GM18505 (cell line): ENCODE measurements at regions not wholly inside any gene's neighbourhood (a gene's known extent, or its start where the extent isn't known, plus 50 kb on each side); places are given as distances from the start of the nearest gene placed in this dataset.

Experiments used
- ATAC-seq: cut with Tn5 transposase; IDR thresholded peaks from one replicate; pipeline ENCODE4 v1.9.1; 2021; ENCODE audit not compliant: unreplicated experiment
- POLR2A ChIP-seq: IDR thresholded peaks from 4 replicates; pipeline ENCODE4 v1.6.1; 2011; ENCODE audit warnings: borderline replicate concordance; ENCODE audit not compliant: insufficient read depth, insufficient read length; ENCODE audit errors: extremely low read depth

DNA sequence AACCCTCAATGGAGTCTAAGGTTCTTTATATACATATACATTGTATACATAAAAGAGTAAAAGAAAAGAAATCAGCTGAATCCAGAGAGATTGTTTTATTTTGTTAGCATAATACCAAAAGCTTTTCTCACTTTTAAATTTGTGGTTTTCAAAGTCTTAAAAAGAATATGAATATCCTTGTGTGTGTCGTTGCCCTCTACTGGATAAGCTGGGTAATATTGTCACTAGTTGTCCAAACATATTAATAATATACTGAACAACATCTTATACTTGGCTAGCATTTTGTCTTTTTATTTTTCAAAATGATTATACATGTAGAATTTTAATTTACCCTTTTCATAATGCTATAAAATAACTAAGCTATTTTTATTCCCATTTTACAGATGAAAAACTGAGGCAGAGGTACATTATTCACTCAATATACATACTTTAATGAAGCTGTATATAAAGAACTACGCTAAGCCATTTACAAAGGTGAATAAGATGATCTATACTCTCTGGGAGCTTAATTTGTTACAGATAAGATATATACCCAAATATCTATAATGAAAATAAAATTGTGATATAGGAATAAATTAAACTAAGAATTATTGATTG lies 531.7 kb downstream of the TFAP2B start:
- no peak for ATAC-seq
- TF ChIP-seq POLR2A: no peak

- TF ChIP-seq POLR2A: no peak
- no peak for ATAC-seq
Observed at GRCh38 chr6:51352506-51353029, 533.9 kb downstream of the TFAP2B start.

DNA sequence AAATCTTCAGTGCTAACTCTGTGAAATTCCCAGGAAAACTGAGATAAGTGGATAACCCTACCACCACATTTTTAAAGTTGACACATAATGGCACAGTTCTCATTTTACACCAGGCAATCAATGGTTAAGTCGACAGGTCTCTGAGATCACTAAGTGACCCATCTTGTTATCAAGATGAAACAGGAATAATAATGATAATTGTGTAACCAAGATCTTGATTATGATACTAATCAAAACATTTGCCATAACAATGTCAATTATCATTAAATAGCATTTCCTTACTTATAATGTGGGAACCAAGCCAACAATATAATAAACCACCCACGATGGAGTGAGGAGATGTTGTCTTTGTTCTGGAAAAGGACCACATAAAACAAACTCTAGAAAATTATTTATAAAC lies 541.6 kb downstream of the TFAP2B start:
- no peak for TF ChIP-seq POLR2A
- ATAC-seq: no peak

DNA sequence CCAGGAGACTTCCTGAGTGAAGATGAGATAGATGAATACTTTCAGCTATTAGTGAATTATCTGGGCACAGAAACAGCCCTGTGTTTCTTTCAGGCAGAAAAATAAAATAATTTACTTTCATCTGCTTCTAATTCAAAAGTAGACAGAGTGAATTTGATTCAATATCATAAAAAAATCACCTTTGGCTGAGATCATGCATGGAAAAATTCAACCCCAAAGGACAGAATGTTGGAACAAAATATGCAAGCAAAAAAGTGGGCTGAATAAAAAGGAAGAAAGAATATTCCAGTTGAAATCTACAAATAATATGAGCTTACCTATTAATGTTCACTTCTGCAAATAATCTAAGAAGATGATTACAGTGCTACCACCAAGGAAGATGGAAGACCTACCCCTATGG lies 546.9 kb downstream of the TFAP2B start:
- ATAC-seq: no peak
- TF ChIP-seq POLR2A: no peak

DNA sequence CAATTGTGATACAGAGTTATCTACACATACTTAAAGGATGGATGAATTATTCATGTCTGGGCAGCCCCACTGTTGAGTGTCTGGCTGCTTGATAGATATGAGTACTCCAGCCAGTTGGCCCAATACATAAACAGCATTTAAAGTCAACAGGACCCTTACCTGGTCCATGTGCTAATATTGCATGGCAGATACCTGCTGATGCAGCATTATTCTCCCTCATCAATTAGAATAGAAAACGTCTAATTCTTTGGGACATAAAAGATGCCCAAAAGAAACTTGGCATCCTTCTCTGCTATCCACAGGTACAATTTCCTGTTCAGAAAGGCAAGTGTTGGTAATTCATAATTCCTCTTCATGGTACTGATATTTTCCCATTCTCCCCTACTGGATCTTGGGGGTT lies 550.8 kb downstream of the TFAP2B start:
- no peak for TF ChIP-seq POLR2A
- no peak for ATAC-seq

DNA sequence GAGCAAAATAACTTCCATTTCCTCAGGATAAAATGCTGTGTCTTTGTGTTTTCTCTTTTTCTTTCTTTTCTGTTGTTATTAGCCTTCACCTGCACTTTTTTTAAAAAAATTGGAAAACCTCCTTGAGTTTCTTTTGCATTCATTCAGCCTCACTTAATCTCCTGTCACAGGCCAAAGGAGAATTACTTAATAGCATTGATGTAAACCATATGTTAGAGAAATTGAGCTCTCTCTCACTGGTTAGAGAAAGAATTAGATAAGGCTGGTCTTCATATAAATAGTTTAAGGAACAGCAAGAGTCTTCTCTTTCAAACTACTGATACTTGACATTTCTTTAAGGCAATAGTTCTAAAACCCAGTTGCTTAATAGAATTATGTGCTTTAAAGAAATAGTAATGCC lies 564.2 kb downstream of the TFAP2B start:
- ATAC-seq: no peak
- no peak for TF ChIP-seq POLR2A

- TF ChIP-seq POLR2A: no peak
- ATAC-seq: no peak
Observed at GRCh38 chr6:51384736-51385135, 566.1 kb downstream of the TFAP2B start.

- TF ChIP-seq POLR2A: no peak
- ATAC-seq: no peak
Observed at GRCh38 chr6:51386347-51386836, 567.7 kb downstream of the TFAP2B start.

DNA sequence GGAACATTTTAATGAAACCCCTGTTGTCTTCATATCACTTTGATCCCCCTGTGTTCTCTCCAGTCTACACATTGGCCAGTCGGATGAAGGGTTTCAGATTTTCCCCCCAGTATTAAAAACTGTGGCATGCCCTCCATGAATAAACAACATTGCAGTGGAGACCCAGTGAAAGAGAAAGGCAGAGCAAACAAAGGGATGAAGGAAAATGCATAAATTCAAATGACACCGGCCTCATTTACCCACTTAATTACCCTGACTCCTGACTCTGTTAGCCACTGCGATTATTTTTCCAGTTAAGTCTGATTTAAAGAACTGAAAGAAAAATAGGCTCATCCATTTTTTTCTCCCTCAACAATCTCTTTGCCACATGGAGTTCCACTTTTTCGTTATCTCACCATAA lies 569.2 kb downstream of the TFAP2B start:
- TF ChIP-seq POLR2A: no peak
- ATAC-seq: no peak

GRCh38 chr6:51394061-51394460 lies 575.4 kb downstream of the TFAP2B start:
- no peak for TF ChIP-seq POLR2A
- ATAC-seq: no peak

GRCh38 chr6:51396583-51396982 lies 577.9 kb downstream of the TFAP2B start:
- no peak for TF ChIP-seq POLR2A
- ATAC-seq: no peak

GRCh38 chr6:51398064-51398705 lies 579.5 kb downstream of the TFAP2B start:
- ATAC-seq: no peak

DNA sequence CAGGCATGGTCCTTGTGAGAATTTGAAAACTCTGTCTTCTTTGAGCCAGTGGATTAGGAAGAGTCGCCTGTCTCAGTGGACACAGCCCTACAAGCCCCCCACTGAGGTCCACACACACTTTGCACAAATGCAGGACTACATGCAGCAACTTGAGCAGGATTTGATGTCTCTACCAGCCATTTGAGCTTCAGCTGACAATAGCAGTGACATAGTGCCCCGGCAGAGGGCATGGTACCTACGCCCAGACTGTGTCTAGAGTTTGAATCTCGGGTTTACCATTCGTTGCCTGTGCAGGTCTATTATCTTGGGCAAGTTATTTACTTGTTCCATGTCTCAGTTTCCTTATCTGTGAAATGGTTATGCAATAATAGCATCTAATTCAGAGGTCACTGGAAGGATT lies 580.1 kb downstream of the TFAP2B start:
- no peak for TF ChIP-seq POLR2A
- ATAC-seq: no peak

More at GRCh38 chr6:51398064-51398705, 579.5 kb downstream of the TFAP2B start:
- TF ChIP-seq POLR2A: no peak

DNA sequence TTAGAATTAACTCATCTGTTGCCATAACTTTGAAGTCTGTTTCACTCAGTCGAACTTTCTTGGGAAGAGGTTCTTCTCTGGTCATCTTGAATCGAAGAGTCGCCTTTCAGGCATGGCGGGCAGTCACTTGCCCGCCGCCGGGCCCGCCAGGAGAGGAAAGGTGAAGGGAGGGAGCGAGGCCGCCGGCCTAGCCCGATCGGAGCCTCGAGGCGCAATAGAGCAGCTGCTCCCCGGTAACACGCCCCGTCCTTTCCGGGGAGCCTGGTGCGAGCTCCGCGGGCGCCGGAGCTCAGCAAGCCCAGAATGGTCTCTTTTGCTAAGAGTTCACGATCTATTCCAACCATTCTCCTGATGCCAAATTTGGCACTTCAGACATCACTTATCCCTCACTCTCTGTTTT lies 591.8 kb downstream of the TFAP2B start:
- no peak for TF ChIP-seq POLR2A
- ATAC-seq: no peak
